ENCODE measurements at regions not wholly inside any gene's neighbourhood (a gene's known extent, or its start where the extent isn't known, plus 50 kb on each side); places are given as distances from the start of the nearest gene placed in this dataset.

- Mint-ChIP-seq H3K4me3 (no peak overlapping the region), H3K36me3 (ENCODE audit: low read depth) (no peaks in the 10 kb centered on the region), H3K27ac (no peak overlapping the region), H3K9me3 (ENCODE audit: insufficient read depth) (no peaks in the 10 kb centered on the region), H3K27me3 (ENCODE audit: low read depth) (no peaks in the 10 kb centered on the region), H3K4me1 (ENCODE audit: low read depth) (no peaks in the 10 kb centered on the region)
- DNase-seq (no peak), ATAC-seq (no peak)
- CTCF ChIA-PET = no interaction called here
- POLR2A ChIA-PET = no interaction called here
Observed at GRCh38 chr2:108154366-108155061, 85.3 kb upstream of the SULT1C3 start.

- Mint-ChIP-seq H3K36me3 (ENCODE audit: low read depth) (no peaks in the 10 kb centered on the region), H3K27ac (no peak overlapping the region), H3K4me3 (no peak overlapping the region), H3K9me3 (ENCODE audit: insufficient read depth) (no peaks in the 10 kb centered on the region), H3K27me3 (ENCODE audit: low read depth) (no peaks in the 10 kb centered on the region), H3K4me1 (ENCODE audit: low read depth) (no peaks in the 10 kb centered on the region)
- DNase-seq (no peak), ATAC-seq (no peak)
- ChIA-PET POLR2A (no interaction called here), CTCF (no interaction called here)
Observed at GRCh38 chr2:108161298-108161697, 78.5 kb upstream of the SULT1C3 start.

DNA sequence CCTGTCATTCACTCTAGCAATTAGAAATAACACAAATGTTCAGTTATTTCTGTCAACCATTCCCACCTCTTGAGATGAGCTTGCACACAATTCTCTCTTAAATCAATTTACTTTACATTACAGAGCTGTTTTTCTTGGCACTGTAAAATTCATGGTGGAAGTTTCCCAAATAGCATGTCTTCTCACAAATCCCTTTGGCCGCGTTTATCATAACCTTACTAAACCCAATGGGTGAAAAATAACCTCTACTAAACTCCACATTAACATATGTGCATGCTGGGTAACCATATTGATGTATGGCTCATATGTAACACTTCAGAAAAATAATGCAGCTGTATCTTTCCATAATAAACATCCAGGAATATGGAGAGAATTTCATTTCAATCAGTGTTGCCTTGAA lies 75.5 kb upstream of the SULT1C3 start:
- POLR2A ChIA-PET = interaction anchor here (0.6 kb wide), 1 partner anchor 1101 kb away, joined by 4 read pairs; no protein-coding TSS in a partner anchor
- Mint-ChIP-seq H3K36me3 (ENCODE audit: low read depth) (no peaks in the 10 kb centered on the region), H3K27me3 (ENCODE audit: low read depth) (no peaks in the 10 kb centered on the region), H3K4me1 (ENCODE audit: low read depth) (no peaks in the 10 kb centered on the region), H3K4me3 (no peak overlapping the region), H3K9me3 (ENCODE audit: insufficient read depth) (no peaks in the 10 kb centered on the region), H3K27ac (no peak overlapping the region)
- CTCF ChIA-PET = no interaction called here
- DNase-seq = no peak
- no peak for ATAC-seq

DNA sequence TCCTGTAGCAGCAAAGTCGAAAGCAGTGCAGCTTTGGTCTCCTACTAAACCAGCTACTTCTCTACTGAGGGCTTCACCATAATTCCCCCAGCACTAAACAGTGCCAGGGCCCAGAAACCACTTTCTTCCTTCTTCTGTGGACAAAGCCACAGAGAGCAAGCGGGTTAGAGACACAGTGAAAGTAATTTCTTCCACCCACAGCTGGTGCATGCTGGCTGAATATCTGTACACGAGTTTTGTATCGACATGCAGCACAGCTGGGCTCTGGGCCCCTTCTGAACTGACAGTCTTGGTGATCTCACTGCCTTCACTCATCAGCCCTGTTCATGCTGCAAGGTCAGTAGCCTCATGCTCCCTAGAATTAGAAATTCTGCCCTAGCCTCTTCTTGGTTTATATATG lies 74.0 kb upstream of the SULT1C3 start:
- Mint-ChIP-seq H3K36me3 (ENCODE audit: low read depth) (no peaks in the 10 kb centered on the region), H3K27me3 (ENCODE audit: low read depth) (no peaks in the 10 kb centered on the region)

GRCh38 chr2:108167699-108168098 lies 72.1 kb upstream of the SULT1C3 start:
- ChIA-PET CTCF (interaction anchor here (1.1 kb wide), 1 partner anchor 11 kb away, joined by 3 read pairs; no protein-coding TSS in a partner anchor), POLR2A (no interaction called here)
- Mint-ChIP-seq H3K27ac (no peak overlapping the region), H3K4me3 (no peak overlapping the region), H3K4me1 (ENCODE audit: low read depth) (no peaks in the 10 kb centered on the region), H3K9me3 (ENCODE audit: insufficient read depth) (no peaks in the 10 kb centered on the region), H3K27me3 (ENCODE audit: low read depth) (no peaks in the 10 kb centered on the region), H3K36me3 (ENCODE audit: low read depth) (no peaks in the 10 kb centered on the region)
- ATAC-seq (no peak), DNase-seq (no peak)

More for the DNA sequence above, 74.0 kb upstream of the SULT1C3 start:
- no peak overlapping the region for H3K4me3 Mint-ChIP-seq
- no peaks in the 10 kb centered on the region for H3K9me3 Mint-ChIP-seq (ENCODE audit: insufficient read depth)
- no peak overlapping the region for H3K27ac Mint-ChIP-seq
- ChIA-PET POLR2A (no interaction called here), CTCF (no interaction called here)
- H3K4me1 Mint-ChIP-seq (ENCODE audit: low read depth) = no peaks in the 10 kb centered on the region
- ATAC-seq (no peak), DNase-seq (no peak)

GRCh38 chr2:108169982-108170625 lies 69.7 kb upstream of the SULT1C3 start:
- DNase-seq = no peak
- CTCF ChIA-PET = interaction anchor here (0.6 to 1.8 kb wide), 5 partner anchors 11 to 1583 kb away, joined by 3 to 8 read pairs (median 3); no protein-coding TSS in a partner anchor
- Mint-ChIP-seq H3K4me1 (ENCODE audit: low read depth) (no peaks in the 10 kb centered on the region), H3K27me3 (ENCODE audit: low read depth) (no peaks in the 10 kb centered on the region), H3K36me3 (ENCODE audit: low read depth) (no peaks in the 10 kb centered on the region), H3K9me3 (ENCODE audit: insufficient read depth) (no peaks in the 10 kb centered on the region), H3K27ac (no peak overlapping the region), H3K4me3 (no peak overlapping the region)
- no peak for ATAC-seq
- POLR2A ChIA-PET = no interaction called here

DNA sequence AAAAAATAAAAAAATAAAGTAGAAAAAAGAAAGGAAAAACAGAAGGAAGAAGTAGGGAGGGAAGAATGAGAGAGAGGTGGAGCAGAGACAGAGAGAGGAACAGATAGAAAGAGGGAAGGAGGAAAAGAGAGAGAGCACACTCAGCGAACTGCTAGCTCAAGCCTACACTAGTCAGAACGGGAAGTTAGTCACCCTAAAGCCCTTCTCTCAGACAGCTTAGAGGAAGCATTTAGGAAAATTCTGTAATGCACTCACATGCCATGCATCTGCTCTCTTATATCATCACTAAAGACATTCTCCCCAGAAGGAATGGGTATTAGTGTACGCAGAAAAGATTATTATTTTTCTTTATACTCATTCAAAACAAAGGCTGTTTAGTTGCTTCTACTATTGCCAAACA lies 68.1 kb upstream of the SULT1C3 start:
- Mint-ChIP-seq H3K36me3 (ENCODE audit: low read depth) (no peaks in the 10 kb centered on the region), H3K4me1 (ENCODE audit: low read depth) (no peaks in the 10 kb centered on the region)
- POLR2A ChIA-PET = no interaction called here

DNA sequence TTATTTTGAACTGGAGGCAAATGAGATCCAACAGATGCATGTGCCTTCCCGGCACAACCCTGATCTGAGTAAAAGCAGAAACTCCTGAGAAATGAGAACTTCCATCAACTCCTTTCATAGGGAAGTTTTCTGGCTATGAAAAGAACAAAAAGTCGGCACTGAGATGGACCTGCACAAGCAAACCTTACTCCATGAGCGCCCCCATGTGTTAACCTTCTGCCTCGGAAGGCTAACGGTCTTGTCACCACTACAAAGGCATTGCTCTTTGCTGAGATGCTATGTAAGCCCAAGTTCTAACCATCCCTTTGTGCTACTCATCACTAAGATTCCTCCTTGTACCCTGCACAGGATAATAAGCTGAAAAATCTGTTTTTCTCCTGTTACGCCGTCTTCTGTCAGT lies 57.3 kb upstream of the SULT1C3 start:
- no peak overlapping the region for H3K27ac Mint-ChIP-seq
- ChIA-PET POLR2A (no interaction called here), CTCF (interaction anchor here (1.3 kb wide), 1 partner anchor 10 kb away, joined by 3 read pairs; no protein-coding TSS in a partner anchor)
- DNase-seq (no peak), ATAC-seq (no peak)
- no peaks in the 10 kb centered on the region for H3K27me3 Mint-ChIP-seq (ENCODE audit: low read depth)
- H3K9me3 Mint-ChIP-seq (ENCODE audit: insufficient read depth) = no peaks in the 10 kb centered on the region
- H3K4me3 Mint-ChIP-seq = no peak overlapping the region
- H3K36me3 Mint-ChIP-seq (ENCODE audit: low read depth) = no peaks in the 10 kb centered on the region
- H3K4me1 Mint-ChIP-seq (ENCODE audit: low read depth) = no peaks in the 10 kb centered on the region

More for the DNA sequence above, 68.1 kb upstream of the SULT1C3 start:
- Mint-ChIP-seq H3K27ac (no peak overlapping the region), H3K9me3 (ENCODE audit: insufficient read depth) (no peaks in the 10 kb centered on the region), H3K4me3 (no peak overlapping the region), H3K27me3 (ENCODE audit: low read depth) (no peaks in the 10 kb centered on the region)
- DNase-seq (no peak), ATAC-seq (no peak)
- CTCF ChIA-PET = interaction anchor here (1.2 kb wide), 1 partner anchor 11 kb away, joined by 3 read pairs; no protein-coding TSS in a partner anchor

GRCh38 chr2:108184419-108184818 lies 55.3 kb upstream of the SULT1C3 start:
- POLR2A ChIA-PET = no interaction called here
- no peak overlapping the region for H3K27ac Mint-ChIP-seq
- no peaks in the 10 kb centered on the region for H3K9me3 Mint-ChIP-seq (ENCODE audit: insufficient read depth)
- H3K4me3 Mint-ChIP-seq = no peak overlapping the region
- ATAC-seq (no peak), DNase-seq (no peak)
- no peaks in the 10 kb centered on the region for H3K27me3 Mint-ChIP-seq (ENCODE audit: low read depth)
- H3K4me1 Mint-ChIP-seq (ENCODE audit: low read depth) = no peaks in the 10 kb centered on the region
- CTCF ChIA-PET = interaction anchor here (0.6 to 3.2 kb wide), 4 partner anchors 10 to 400 kb away, joined by 3 to 8 read pairs (median 4); no protein-coding TSS in a partner anchor
- no peaks in the 10 kb centered on the region for H3K36me3 Mint-ChIP-seq (ENCODE audit: low read depth)

DNA sequence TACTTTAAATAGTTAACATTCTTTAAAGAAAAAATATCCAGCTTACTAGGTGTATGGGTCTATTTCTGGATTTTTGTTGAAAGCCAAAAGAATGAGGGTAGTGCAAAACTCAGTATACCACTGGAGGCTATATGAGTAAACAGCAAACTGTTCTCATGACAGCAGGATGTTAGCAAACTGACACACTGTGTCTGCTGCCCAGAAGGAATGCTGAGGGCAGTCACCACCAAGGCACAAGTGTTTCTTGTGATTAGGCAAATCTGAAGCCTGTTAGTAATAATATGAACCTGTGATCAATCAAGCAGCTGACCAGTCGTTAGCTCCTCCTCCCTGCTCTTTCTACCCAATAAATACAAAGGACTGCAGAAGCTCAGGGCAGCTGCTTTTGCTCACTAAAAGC lies 50.5 kb upstream of the SULT1C3 start:
- ATAC-seq (no peak), DNase-seq (no peak)
- Mint-ChIP-seq H3K4me3 (no peak overlapping the region), H3K27ac (no peak overlapping the region), H3K9me3 (ENCODE audit: insufficient read depth) (no peaks in the 10 kb centered on the region), H3K36me3 (ENCODE audit: low read depth) (no peaks in the 10 kb centered on the region), H3K4me1 (ENCODE audit: low read depth) (no peaks in the 10 kb centered on the region), H3K27me3 (ENCODE audit: low read depth) (no peaks in the 10 kb centered on the region)
- POLR2A ChIA-PET = no interaction called here
- CTCF ChIA-PET = no interaction called here
